Panc1 (cell line): ENCODE measurements at regions not wholly inside any gene's neighbourhood (a gene's known extent, or its start where the extent isn't known, plus 50 kb on each side); places are given as distances from the start of the nearest gene placed in this dataset.

ENCODE experiments used
- ATAC-seq: fragments of 200-7000 bp; cut with Tn5 transposase; 2 replicates; pipeline ENCODE4 v1.9.1; 2020; ENCODE audit warnings: mild to moderate bottlenecking, moderate library complexity
- BruUV-seq: library from RNA; stranded (reverse); fragments of 400-500 nt; replicated peaks from 2 replicates; lab custom pipeline; 2021; lab: Mats Ljungman, UMichigan
- CTCF ChIA-PET: fragments of 300-600 bp; sonication (Branson Sonifier 250); formaldehyde crosslinking; loops from one replicate; lab custom pipeline; 2022; ENCODE audit warnings: antibody characterized with exemption; lab: Charles Lee
- POLR2A ChIA-PET: fragments of 300-600 bp; sonication (Branson Sonifier 250); formaldehyde crosslinking; loops from one replicate; lab custom pipeline; 2022; ENCODE audit warnings: antibody characterized with exemption; lab: Charles Lee
- DNase-seq: peaks from one replicate; pipeline ENCODE4 v3.0.0-alpha.2; 2010; ENCODE audit warnings: low read depth, low spot score
- H3K27ac ChIP-seq: 2 replicates; pipeline ENCODE4 v1.5.1; 2011; ENCODE audit warnings: mild to moderate bottlenecking, low read length, inconsistent platforms
- H3K27me3 ChIP-seq: fragments of 200-500 bp; sonication (Bioruptor generic); 2 replicates; pipeline ENCODE4 v1.6.0; 2014; ENCODE audit warnings: low read length, inconsistent platforms; ENCODE audit not compliant: control insufficient read depth, insufficient read depth
- H3K36me3 ChIP-seq: fragments of 200-500 bp; sonication (Bioruptor generic); 2 replicates; pipeline ENCODE4 v1.5.1; 2014; ENCODE audit warnings: inconsistent platforms, mild to moderate bottlenecking, low read length, moderate library complexity; ENCODE audit not compliant: control insufficient read depth, insufficient read depth
- H3K4me1 ChIP-seq: 2 replicates; pipeline ENCODE4 v1.5.1; 2011; ENCODE audit warnings: inconsistent platforms, mild to moderate bottlenecking, low read length, moderate library complexity; ENCODE audit not compliant: control insufficient read depth, insufficient read depth
- H3K4me3 ChIP-seq, 2 experiments: 2 replicates each; pipeline ENCODE4 v1.5.1; 2011 to 2012; ENCODE audit warnings: low read depth in 2 of 2, low read length in 2 of 2, mild to moderate bottlenecking in 2 of 2, inconsistent platforms in 1 of 2, moderate library complexity in 1 of 2
- H3K9me3 ChIP-seq: fragments of 200-500 bp; sonication (Bioruptor generic); 2 replicates; pipeline ENCODE4 v1.5.1; 2014; ENCODE audit warnings: low read depth, mild to moderate bottlenecking, inconsistent platforms, low read length, moderate library complexity; ENCODE audit not compliant: control insufficient read depth, insufficient read depth
- POLR2AphosphoS5 ChIP-seq: IDR thresholded peaks from 2 replicates; pipeline ENCODE4 v1.6.1; 2012; ENCODE audit warnings: mild to moderate bottlenecking, low read depth, low read length, moderate library complexity
- REST ChIP-seq, 2 experiments: IDR thresholded peaks; 2 replicates each; pipeline ENCODE4 v1.6.1; 2011 to 2012; ENCODE audit warnings: low read depth in 2 of 2, control low read depth in 1 of 2, low read length in 1 of 2, mild to moderate bottlenecking in 1 of 2, moderate library complexity in 1 of 2; ENCODE audit not compliant: insufficient read depth in 1 of 2
- SIN3A ChIP-seq: IDR thresholded peaks from 2 replicates; pipeline ENCODE4 v1.6.1; 2012; ENCODE audit warnings: low read depth, mild to moderate bottlenecking, low read length, moderate library complexity, borderline replicate concordance; ENCODE audit not compliant: insufficient read depth
- TCF7L2 ChIP-seq: IDR thresholded peaks from 2 replicates; pipeline ENCODE4 v1.6.1; 2011; ENCODE audit warnings: mild to moderate bottlenecking, low read depth, low read length, inconsistent platforms
- in situ Hi-C: cut with HindIII; loops from 2 replicates; pipeline ENCODE4 v1.10.0; 2016; ENCODE audit warnings: low sequenced_read_pairs, low pct_unique_long_range_greater_than_20kb
- intact Hi-C: fragments of 100-400 bp; cut with micrococcal nuclease; formaldehyde crosslinking; loops from one replicate; pipeline ENCODE4 v1.10.0; 2022; ENCODE audit not compliant: unreplicated experiment
- TF ChIP-seq, protein P1 (sequence below): fragments of 450-650 bp; IDR thresholded peaks from 2 replicates; pipeline ENCODE4 v1.5.1; 2017; ENCODE audit warnings: mild to moderate bottlenecking

DNA sequence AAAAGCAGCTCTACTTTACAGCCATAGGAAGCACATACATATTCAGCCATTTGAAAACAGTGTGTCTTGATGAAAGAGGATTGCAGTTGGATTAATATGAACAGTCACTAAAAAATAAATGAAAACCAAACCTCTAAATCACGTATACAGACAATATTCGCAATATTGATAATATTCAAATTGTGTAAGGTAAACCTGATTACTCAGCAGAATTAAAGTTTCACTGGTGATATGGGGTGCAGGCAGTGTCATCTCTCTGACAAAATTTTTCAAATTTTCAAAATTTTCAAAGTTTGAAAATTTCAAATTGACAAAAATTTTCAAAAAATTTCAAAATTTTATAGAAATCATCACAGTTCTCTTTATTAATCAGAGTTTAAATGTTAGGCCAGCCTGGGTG, 55.7 kb downstream of the FAT4 start:
- ATAC-seq (no peak), DNase-seq (no peak)
- no peaks in the 10 kb centered on the region for H3K36me3 ChIP-seq
- in situ Hi-C loops, result no loop called here
- TF ChIP-seq REST (IDR thresholded peaks at IDR 0.05; ENCODE audit: insufficient read depth in 1 of 2, low read depth in 2 of 2, low read length in 1 of 2) (no peak), TCF7L2 (no peak), POLR2AphosphoS5 (no peak), SIN3A (no peak)
- TF ChIP-seq, protein P1, sequence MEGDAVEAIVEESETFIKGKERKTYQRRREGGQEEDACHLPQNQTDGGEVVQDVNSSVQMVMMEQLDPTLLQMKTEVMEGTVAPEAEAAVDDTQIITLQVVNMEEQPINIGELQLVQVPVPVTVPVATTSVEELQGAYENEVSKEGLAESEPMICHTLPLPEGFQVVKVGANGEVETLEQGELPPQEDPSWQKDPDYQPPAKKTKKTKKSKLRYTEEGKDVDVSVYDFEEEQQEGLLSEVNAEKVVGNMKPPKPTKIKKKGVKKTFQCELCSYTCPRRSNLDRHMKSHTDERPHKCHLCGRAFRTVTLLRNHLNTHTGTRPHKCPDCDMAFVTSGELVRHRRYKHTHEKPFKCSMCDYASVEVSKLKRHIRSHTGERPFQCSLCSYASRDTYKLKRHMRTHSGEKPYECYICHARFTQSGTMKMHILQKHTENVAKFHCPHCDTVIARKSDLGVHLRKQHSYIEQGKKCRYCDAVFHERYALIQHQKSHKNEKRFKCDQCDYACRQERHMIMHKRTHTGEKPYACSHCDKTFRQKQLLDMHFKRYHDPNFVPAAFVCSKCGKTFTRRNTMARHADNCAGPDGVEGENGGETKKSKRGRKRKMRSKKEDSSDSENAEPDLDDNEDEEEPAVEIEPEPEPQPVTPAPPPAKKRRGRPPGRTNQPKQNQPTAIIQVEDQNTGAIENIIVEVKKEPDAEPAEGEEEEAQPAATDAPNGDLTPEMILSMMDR, result no peak
- H3K27me3 ChIP-seq, result no peaks in the 10 kb centered on the region
- H3K27ac ChIP-seq, result no peak overlapping the region
- H3K4me3 ChIP-seq, result no peak overlapping the region
- ChIA-PET CTCF (no interaction called here), POLR2A (no interaction called here)
- peaks cover 3% of the 10 kb centered on the region; the same call in 1 of the 2 replicates for H3K4me1 ChIP-seq
- intact Hi-C loops, result no loop called here
- H3K9me3 ChIP-seq, result no peaks in the 10 kb centered on the region
- BruUV-seq, result no TSS peak

- no peaks in the 10 kb centered on the region for H3K9me3 ChIP-seq
- no TSS peak for BruUV-seq
- intact Hi-C loops, result no loop called here
- in situ Hi-C loops, result no loop called here
- ATAC-seq, result no peak
- no peak for DNase-seq
- no peaks in the 10 kb centered on the region for H3K27me3 ChIP-seq
- no peak overlapping the region for H3K27ac ChIP-seq
- POLR2A ChIA-PET, result no interaction called here
- H3K4me1 ChIP-seq, result no peaks in the 10 kb centered on the region; the same call in 1 of the 2 replicates
- no peak overlapping the region for H3K4me3 ChIP-seq
- CTCF ChIA-PET, result no interaction called here
- TF ChIP-seq SIN3A, result no peak
- no peak for TF ChIP-seq TCF7L2
- no peak for TF ChIP-seq POLR2AphosphoS5
- TF ChIP-seq, protein P1, result no peak
- TF ChIP-seq REST (IDR thresholded peaks at IDR 0.05; ENCODE audit: insufficient read depth in 1 of 2, low read depth in 2 of 2, low read length in 1 of 2), result no peak
- no peaks in the 10 kb centered on the region for H3K36me3 ChIP-seq
Observed at GRCh38 chr4:125382995-125383394, 68.2 kb downstream of the FAT4 start.
